K562 (cell line): ENCODE measurements at regions not wholly inside any gene's neighbourhood (a gene's known extent, or its start where the extent isn't known, plus 50 kb on each side); places are given as distances from the start of the nearest gene placed in this dataset.

ENCODE experiments used
- ATAC-seq: fragments of 200-7000 bp; cut with Tn5 transposase; 3 replicates; pipeline ENCODE4 v1.9.1; 2020; ENCODE audit warnings: moderate library complexity
- BruUV-seq: library from RNA; stranded (reverse); fragments of 400-500 nt; replicated peaks from 2 replicates; lab custom pipeline; 2021; lab: Mats Ljungman, UMichigan
- CTCF ChIA-PET: fragments of 300-600 bp; formaldehyde crosslinking; extraction: SDS; loops from one replicate; lab custom pipeline; 2021; ENCODE audit warnings: low intra/inter-chr PET ratio; lab: Yijun Ruan, JAX
- POLR2A ChIA-PET: fragments of 300-600, 350-650 bp; sonication (Branson Sonifier 250); formaldehyde crosslinking; extraction: SDS; loops from one replicate; lab custom pipeline; 2021; ENCODE audit warnings: antibody characterized with exemption, inconsistent platforms; lab: Yijun Ruan, JAX
- DNase-seq, 4 experiments: peaks; one replicate each; pipeline versions ENCODE4 v3.0.0 to v3.0.0-alpha.2; 2011 to 2018; ENCODE audit warnings: low spot score in 3 of 4, mixed read lengths in 3 of 4; ENCODE audit errors: extremely low read depth in 1 of 4
- FAIRE-seq: peaks from 2 replicates; lab custom pipeline; 2011; peaks lifted over from hg19 to GRCh38; lab: Jason Lieb, UNC
- H2AFZ ChIP-seq: 2 replicates; pipeline ENCODE4 v1.6.0; 2011; ENCODE audit warnings: low read depth, low read length, control low read depth, inconsistent platforms
- H3K27ac ChIP-seq: fragments of 200-600 bp; 3 replicates; pipeline ENCODE4 v1.8.0; 2011; ENCODE audit warnings: low read depth, mild to moderate bottlenecking, control low read depth, inconsistent platforms, low read length, moderate library complexity, mixed read lengths; ENCODE audit errors: extremely low read depth
- H3K27me3 ChIP-seq, 2 experiments: fragments of 300-600 bp in 1 of 2; 2 replicates in 1 of 2; 3 replicates in 1 of 2; pipeline versions ENCODE4 v1.6.0 to v1.8.0; 2011; ENCODE audit warnings: inconsistent platforms in 2 of 2, low read length in 2 of 2, mild to moderate bottlenecking in 1 of 2, mixed read lengths in 1 of 2, moderate library complexity in 1 of 2; ENCODE audit not compliant: control insufficient read depth in 2 of 2, insufficient read depth in 2 of 2
- H3K36me3 ChIP-seq: fragments of 300-600 bp; 3 replicates; pipeline ENCODE4 v1.8.0; 2011; ENCODE audit warnings: mild to moderate bottlenecking, low read length, inconsistent platforms; ENCODE audit not compliant: control insufficient read depth, insufficient read depth
- H3K4me1 ChIP-seq, 2 experiments: fragments of 200-600 bp in 1 of 2; replicated peaks in 1 of 2; 2 replicates in 1 of 2; 3 replicates in 1 of 2; pipeline versions ENCODE4 v1.5.1 to v1.8.0; 2011; ENCODE audit warnings: inconsistent platforms in 2 of 2, low read length in 2 of 2, mild to moderate bottlenecking in 1 of 2, mixed read lengths in 1 of 2, moderate library complexity in 1 of 2; ENCODE audit not compliant: control insufficient read depth in 2 of 2, insufficient read depth in 2 of 2
- H3K4me2 ChIP-seq: 2 replicates; pipeline ENCODE4 v1.6.1; 2011; ENCODE audit warnings: low read length, control low read depth, inconsistent platforms, mixed read lengths; ENCODE audit not compliant: insufficient read depth
- H3K4me3 ChIP-seq: fragments of 200-600 bp; sonication (generic), shearing (Covaris generic); 2 replicates; pipeline ENCODE4 v1.5.1; 2016; ENCODE audit warnings: control low read depth, inconsistent platforms
- H3K79me2 ChIP-seq: fragments of 200-600 bp; 3 replicates; pipeline ENCODE4 v1.8.0; 2011; ENCODE audit warnings: low read length, inconsistent platforms; ENCODE audit not compliant: control insufficient read depth, insufficient read depth
- H3K9ac ChIP-seq, 2 experiments: 2 replicates each; pipeline versions ENCODE4 v1.6.0 to v1.6.1; 2011; ENCODE audit warnings: low read depth in 2 of 2, low read length in 2 of 2, control low read depth in 1 of 2, inconsistent platforms in 1 of 2, mild to moderate bottlenecking in 1 of 2, mixed read lengths in 1 of 2; ENCODE audit not compliant: insufficient read depth in 1 of 2
- H3K9me1 ChIP-seq: one replicate; pipeline ENCODE4 v1.6.0; 2011; ENCODE audit warnings: inconsistent platforms, mild to moderate bottlenecking, low read length, moderate library complexity; ENCODE audit not compliant: control insufficient read depth, insufficient read depth
- H3K9me3 ChIP-seq: replicated peaks from 2 replicates; pipeline ENCODE4 v1.5.1; 2011; ENCODE audit warnings: low read depth, low read length, inconsistent platforms; ENCODE audit not compliant: control insufficient read depth, insufficient read depth
- H4K20me1 ChIP-seq: replicated peaks from 2 replicates; pipeline ENCODE4 v1.6.1; 2011; ENCODE audit warnings: low read length, inconsistent platforms, mixed read lengths; ENCODE audit not compliant: control insufficient read depth, insufficient read depth
- ATF4 ChIP-seq: fragments of 450-650 bp; formaldehyde crosslinking; IDR thresholded peaks from 2 replicates; pipeline ENCODE4 v1.4.0; 2022; ENCODE audit warnings: mild to moderate bottlenecking, moderate library complexity
- EZH2 ChIP-seq: IDR thresholded peaks from 2 replicates; pipeline ENCODE4 v1.6.1; 2012; ENCODE audit warnings: low read depth, mild to moderate bottlenecking, inconsistent platforms, low read length, borderline replicate concordance
- FOXK2 ChIP-seq, 2 experiments: fragments of 450-650 bp; IDR thresholded peaks in 1 of 2; conservative IDR thresholded peaks in 1 of 2; 2 replicates each; pipeline ENCODE4 v1.6.1; 2016; ENCODE audit warnings: low read depth in 2 of 2, mild to moderate bottlenecking in 1 of 2
- HSF4 ChIP-seq: fragments of 250-450 bp; sonication (Bioruptor Pico); IDR thresholded peaks from 2 replicates; pipeline ENCODE4 v2.1.2; 2022; ENCODE audit warnings: mild to moderate bottlenecking, moderate library complexity, borderline replicate concordance
- JUNB ChIP-seq: fragments of 450-650 bp; formaldehyde crosslinking; conservative IDR thresholded peaks from 2 replicates; pipeline ENCODE4 v1.4.0; 2020; ENCODE audit warnings: mild to moderate bottlenecking
- MCM5 ChIP-seq: fragments of 450-650 bp; IDR thresholded peaks from 2 replicates; pipeline ENCODE4 v1.6.1; 2016; ENCODE audit warnings: low read depth
- RB1 ChIP-seq: fragments of 450-650 bp; IDR thresholded peaks from 2 replicates; pipeline ENCODE4 v1.6.1; 2017; ENCODE audit warnings: low read depth, mild to moderate bottlenecking
- RFX1 ChIP-seq: fragments of 450-650 bp; IDR thresholded peaks from 2 replicates; pipeline ENCODE4 v1.6.1; 2016; ENCODE audit warnings: mild to moderate bottlenecking, moderate library complexity
- RFX7 ChIP-seq: fragments of 250-450 bp; sonication (Bioruptor Pico); IDR thresholded peaks from 2 replicates; pipeline ENCODE4 v1.5.1; 2021; ENCODE audit warnings: mild to moderate bottlenecking
- SAP30 ChIP-seq: fragments of 200-600 bp; sonication (generic); IDR thresholded peaks from 2 replicates; pipeline ENCODE4 v1.6.1; 2012; ENCODE audit warnings: borderline replicate concordance, low read depth, mild to moderate bottlenecking, moderate library complexity, low read length, control low read depth, inconsistent platforms; ENCODE audit not compliant: insufficient read depth, poor library complexity, severe bottlenecking
- TEAD1 ChIP-seq, 2 experiments: fragments of 450-650 bp in 1 of 2; sonication (generic) in 1 of 2; formaldehyde crosslinking; IDR thresholded peaks; 2 replicates each; pipeline versions ENCODE4 v1.4.0 to v1.8.0; 2020 to 2022; ENCODE audit warnings: mild to moderate bottlenecking in 2 of 2, missing genetic modification reagents in 1 of 2
- THRAP3 ChIP-seq: fragments of 450-650 bp; IDR thresholded peaks from 2 replicates; pipeline ENCODE4 v1.6.1; 2016; ENCODE audit warnings: mild to moderate bottlenecking, inconsistent platforms, borderline replicate concordance
- ZNF3 ChIP-seq: fragments of 250-450 bp; sonication (Bioruptor Pico); IDR thresholded peaks from 2 replicates; pipeline ENCODE4 v1.5.0; 2021; ENCODE audit warnings: mild to moderate bottlenecking, moderate library complexity
- WGBS: fragments of 100-300 bp; shearing (Covaris generic); methylation state at CpG from one replicate; pipeline ENCODE4 v1.1.6; 2016; ENCODE audit warnings: low coverage, mixed read lengths; ENCODE audit not compliant: insufficient coverage; ENCODE audit errors: missing lambda C conversion rate; 5-methylcytosine and 5-hydroxymethylcytosine counted together
- in situ Hi-C: fragments of 300-500 bp; cut with MboI; formaldehyde crosslinking; loops from 4 replicates; pipeline ENCODE4 v1.15.0; 2018; ENCODE audit warnings: inconsistent platforms, mixed read lengths
- intact Hi-C: fragments of 100-400 bp; cut with micrococcal nuclease; formaldehyde crosslinking; loops from 2 replicates; pipeline ENCODE4 v1.14.2; 2022
- TF ChIP-seq, protein P1 (sequence below): fragments of 450-650 bp; formaldehyde crosslinking; IDR thresholded peaks from 2 replicates; pipeline ENCODE4 v1.4.0; 2020; ENCODE audit warnings: mild to moderate bottlenecking
- TF ChIP-seq, protein P2 (sequence below): fragments of 250-450 bp; sonication (Bioruptor Pico); IDR thresholded peaks from 2 replicates; pipeline ENCODE4 v1.5.0; 2021

GRCh38 chr1:228941666-228942065, 206.4 kb downstream of the RHOU start:
- H3K36me3 ChIP-seq: no peaks in the 10 kb centered on the region
- FAIRE-seq (no peak), ATAC-seq (no peak), DNase-seq (no peak)
- intact Hi-C loops: no loop called here
- peaks cover 15% of the 10 kb centered on the region for H4K20me1 ChIP-seq
- CTCF ChIA-PET: no interaction called here
- H3K4me2 ChIP-seq: no peak overlapping the region
- H3K9me3 ChIP-seq: no peaks in the 10 kb centered on the region
- H3K79me2 ChIP-seq: no peaks in the 10 kb centered on the region
- H3K27me3 ChIP-seq: peaks cover 19 to 45% of the 10 kb centered on the region in 2 experiments; a peak in 4 of 5 replicates
- TF ChIP-seq THRAP3 (no peak), RB1 (no peak), JUNB (no peak), MCM5 (no peak), TEAD1 (CRISPR knock-in tag; IDR thresholded peaks at IDR 0.05) (no peak), RFX7 (CRISPR knock-in tag) (no peak), ZNF3 (CRISPR knock-in tag) (no peak), HSF4 (CRISPR knock-in tag) (no peak), FOXK2 (conservative IDR thresholded peaks at IDR 0.05 in 1 of 2, IDR thresholded peaks at IDR 0.05 in 1 of 2; ENCODE audit: low read depth in 2 of 2) (no peak), ATF4 (CRISPR knock-in tag) (no peak), SAP30 (no peak), RFX1 (no peak), EZH2 (no peak)
- TF ChIP-seq, protein P1, sequence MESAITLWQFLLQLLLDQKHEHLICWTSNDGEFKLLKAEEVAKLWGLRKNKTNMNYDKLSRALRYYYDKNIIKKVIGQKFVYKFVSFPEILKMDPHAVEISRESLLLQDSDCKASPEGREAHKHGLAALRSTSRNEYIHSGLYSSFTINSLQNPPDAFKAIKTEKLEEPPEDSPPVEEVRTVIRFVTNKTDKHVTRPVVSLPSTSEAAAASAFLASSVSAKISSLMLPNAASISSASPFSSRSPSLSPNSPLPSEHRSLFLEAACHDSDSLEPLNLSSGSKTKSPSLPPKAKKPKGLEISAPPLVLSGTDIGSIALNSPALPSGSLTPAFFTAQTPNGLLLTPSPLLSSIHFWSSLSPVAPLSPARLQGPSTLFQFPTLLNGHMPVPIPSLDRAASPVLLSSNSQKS (CRISPR knock-in tag): no peak
- TF ChIP-seq, protein P2, sequence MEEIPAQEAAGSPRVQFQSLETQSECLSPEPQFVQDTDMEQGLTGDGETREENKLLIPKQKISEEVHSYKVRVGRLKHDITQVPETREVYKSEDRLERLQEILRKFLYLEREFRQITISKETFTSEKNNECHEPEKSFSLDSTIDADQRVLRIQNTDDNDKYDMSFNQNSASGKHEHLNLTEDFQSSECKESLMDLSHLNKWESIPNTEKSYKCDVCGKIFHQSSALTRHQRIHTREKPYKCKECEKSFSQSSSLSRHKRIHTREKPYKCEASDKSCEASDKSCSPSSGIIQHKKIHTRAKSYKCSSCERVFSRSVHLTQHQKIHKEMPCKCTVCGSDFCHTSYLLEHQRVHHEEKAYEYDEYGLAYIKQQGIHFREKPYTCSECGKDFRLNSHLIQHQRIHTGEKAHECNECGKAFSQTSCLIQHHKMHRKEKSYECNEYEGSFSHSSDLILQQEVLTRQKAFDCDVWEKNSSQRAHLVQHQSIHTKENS: no peak
- in situ Hi-C loops: no loop called here
- no peak overlapping the region for H3K9ac ChIP-seq
- no peak overlapping the region for H3K4me3 ChIP-seq
- no peaks in the 10 kb centered on the region for H3K4me1 ChIP-seq
- BruUV-seq: no TSS peak
- POLR2A ChIA-PET: interaction anchor here (0.7 to 1.0 kb wide), 2 partner anchors 11 to 1855 kb away, joined by 3 read pairs; no protein-coding TSS in a partner anchor
- H3K9me1 ChIP-seq: no peaks in the 10 kb centered on the region
- no peak overlapping the region for H2AFZ ChIP-seq
- WGBS: 0% methylated on average over 1 of the region's 1 CpG
- no peak overlapping the region for H3K27ac ChIP-seq
